Loucy (cell line): ENCODE measurements at regions not wholly inside any gene's neighbourhood (a gene's known extent, or its start where the extent isn't known, plus 50 kb on each side); places are given as distances from the start of the nearest gene placed in this dataset.
A peak's percentile ranks its signal among the peaks of the same experiment; 100 is the strongest.

ENCODE experiments used
- H2AFZ ChIP-seq: fragments of 200-600 bp; sonication (generic); 2 replicates; pipeline ENCODE4 v1.6.0; 2016; ENCODE audit warnings: antibody characterized with exemption, mild to moderate bottlenecking, low read length, moderate library complexity
- H3F3A ChIP-seq: fragments of 200-600 bp; 2 replicates; pipeline ENCODE4 v1.6.0; 2016; ENCODE audit warnings: antibody characterized with exemption, low read depth, mild to moderate bottlenecking
- H3K27me3 ChIP-seq: fragments of 200-600 bp; sonication (generic); 2 replicates; pipeline ENCODE4 v1.6.1; 2014; ENCODE audit warnings: low read length, mild to moderate bottlenecking; ENCODE audit not compliant: insufficient read depth, poor library complexity, severe bottlenecking
- H3K36me3 ChIP-seq: fragments of 200-600 bp; sonication (generic); 2 replicates; pipeline ENCODE4 v1.6.1; 2016; ENCODE audit warnings: low read length; ENCODE audit not compliant: insufficient read depth
- H3K4me1 ChIP-seq: fragments of 200-600 bp; sonication (generic); 2 replicates; pipeline ENCODE4 v1.5.1; 2014; ENCODE audit warnings: low read length, mild to moderate bottlenecking; ENCODE audit not compliant: insufficient read depth, poor library complexity, severe bottlenecking
- H3K4me2 ChIP-seq: fragments of 200-600 bp; sonication (generic); 2 replicates; pipeline ENCODE4 v1.6.0; 2014; ENCODE audit warnings: antibody characterized with exemption, low read length, low read depth, mild to moderate bottlenecking; ENCODE audit not compliant: poor library complexity, severe bottlenecking
- H3K4me3 ChIP-seq: fragments of 200-600 bp; sonication (generic); 2 replicates; pipeline ENCODE4 v1.5.1; 2014; ENCODE audit warnings: low read length, mild to moderate bottlenecking, mixed read lengths; ENCODE audit not compliant: poor library complexity, severe bottlenecking
- H3K79me2 ChIP-seq: fragments of 200-600 bp; sonication (generic); 2 replicates; pipeline ENCODE4 v1.6.1; 2014; ENCODE audit warnings: low read length; ENCODE audit not compliant: insufficient read depth
- H3K9ac ChIP-seq: fragments of 200-600 bp; sonication (generic); 2 replicates; pipeline ENCODE4 v1.6.0; 2014; ENCODE audit warnings: mild to moderate bottlenecking, low read depth, low read length, moderate library complexity; ENCODE audit not compliant: poor library complexity, severe bottlenecking
- H3K9me2 ChIP-seq: fragments of 200-600 bp; sonication (generic); replicated peaks from 2 replicates; pipeline ENCODE4 v1.6.1; 2016; ENCODE audit warnings: low read depth, low read length, mixed read lengths
- H3K9me3 ChIP-seq: fragments of 200-600 bp; sonication (generic); 2 replicates; pipeline ENCODE4 v1.6.1; 2014; ENCODE audit warnings: mild to moderate bottlenecking, antibody characterized with exemption, low read length, low read depth; ENCODE audit not compliant: insufficient read depth
- H4K20me1 ChIP-seq: fragments of 200-600 bp; sonication (generic); 2 replicates; pipeline ENCODE4 v1.6.0; 2014; ENCODE audit warnings: antibody characterized with exemption, low read length, mild to moderate bottlenecking; ENCODE audit not compliant: insufficient read depth, poor library complexity, severe bottlenecking
- EZH2phosphoT487 ChIP-seq: fragments of 200-600 bp; IDR thresholded peaks from 2 replicates; pipeline ENCODE4 v1.6.1; 2018; ENCODE audit warnings: antibody characterized with exemption, mild to moderate bottlenecking, moderate library complexity, borderline replicate concordance
- TF ChIP-seq, protein P1 (sequence below): fragments of 200-600 bp; sonication (generic); conservative IDR thresholded peaks from 2 replicates; pipeline ENCODE4 v1.5.1; 2014; ENCODE audit warnings: mild to moderate bottlenecking, antibody characterized with exemption, low read length

GRCh38 chr12:67422081-67422480, 152.9 kb downstream of the CAND1 start:
- Histone ChIP-seq H3K9me3 (no peaks in the 10 kb centered on the region), H3K36me3 (no peaks in the 10 kb centered on the region), H3K4me3 (no peak overlapping the region), H3K9me2 (no peaks in the 10 kb centered on the region), H4K20me1 (no peaks in the 10 kb centered on the region), H3F3A (no peaks in the 10 kb centered on the region), H3K27me3 (no peaks in the 10 kb centered on the region), H3K4me2 (no peak overlapping the region), H3K4me1 (no peaks in the 10 kb centered on the region), H3K9ac (no peak overlapping the region), H2AFZ (no peak overlapping the region), H3K79me2 (no peaks in the 10 kb centered on the region)
- no peak for TF ChIP-seq EZH2phosphoT487
- TF ChIP-seq, protein P1, sequence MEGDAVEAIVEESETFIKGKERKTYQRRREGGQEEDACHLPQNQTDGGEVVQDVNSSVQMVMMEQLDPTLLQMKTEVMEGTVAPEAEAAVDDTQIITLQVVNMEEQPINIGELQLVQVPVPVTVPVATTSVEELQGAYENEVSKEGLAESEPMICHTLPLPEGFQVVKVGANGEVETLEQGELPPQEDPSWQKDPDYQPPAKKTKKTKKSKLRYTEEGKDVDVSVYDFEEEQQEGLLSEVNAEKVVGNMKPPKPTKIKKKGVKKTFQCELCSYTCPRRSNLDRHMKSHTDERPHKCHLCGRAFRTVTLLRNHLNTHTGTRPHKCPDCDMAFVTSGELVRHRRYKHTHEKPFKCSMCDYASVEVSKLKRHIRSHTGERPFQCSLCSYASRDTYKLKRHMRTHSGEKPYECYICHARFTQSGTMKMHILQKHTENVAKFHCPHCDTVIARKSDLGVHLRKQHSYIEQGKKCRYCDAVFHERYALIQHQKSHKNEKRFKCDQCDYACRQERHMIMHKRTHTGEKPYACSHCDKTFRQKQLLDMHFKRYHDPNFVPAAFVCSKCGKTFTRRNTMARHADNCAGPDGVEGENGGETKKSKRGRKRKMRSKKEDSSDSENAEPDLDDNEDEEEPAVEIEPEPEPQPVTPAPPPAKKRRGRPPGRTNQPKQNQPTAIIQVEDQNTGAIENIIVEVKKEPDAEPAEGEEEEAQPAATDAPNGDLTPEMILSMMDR, result no peak

DNA sequence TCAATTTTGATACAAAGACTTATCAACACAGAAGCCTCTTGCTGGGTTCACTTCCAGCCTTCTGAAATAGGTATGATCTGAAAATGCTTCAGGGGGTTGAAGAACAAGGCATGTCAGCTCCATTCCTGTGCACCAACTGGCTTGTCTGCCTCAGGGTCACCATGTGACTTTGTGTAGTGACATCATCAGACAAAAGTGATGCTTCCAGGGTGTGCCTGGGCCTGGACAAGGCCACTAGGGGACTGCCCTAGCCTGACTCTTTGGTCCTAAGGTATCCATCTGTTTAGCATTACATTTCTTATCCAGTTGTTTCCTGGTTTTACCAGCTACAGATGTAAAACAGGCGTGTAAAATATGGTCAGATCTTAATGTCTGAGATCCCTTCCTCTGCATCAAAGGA, 155.6 kb downstream of the CAND1 start:
- Histone ChIP-seq H3K9me2 (no peaks in the 10 kb centered on the region), H3F3A (no peaks in the 10 kb centered on the region), H2AFZ (0 out of 2 replicates have a peak overlapping the region, but pooled peaks have one; percentile 10), H3K9ac (no peak overlapping the region), H4K20me1 (no peaks in the 10 kb centered on the region), H3K4me3 (no peak overlapping the region), H3K4me2 (no peak overlapping the region), H3K36me3 (no peaks in the 10 kb centered on the region), H3K27me3 (no peaks in the 10 kb centered on the region), H3K9me3 (no peaks in the 10 kb centered on the region), H3K79me2 (no peaks in the 10 kb centered on the region), H3K4me1 (no peaks in the 10 kb centered on the region)
- TF ChIP-seq, protein P1, result no peak
- TF ChIP-seq EZH2phosphoT487, result no peak

DNA sequence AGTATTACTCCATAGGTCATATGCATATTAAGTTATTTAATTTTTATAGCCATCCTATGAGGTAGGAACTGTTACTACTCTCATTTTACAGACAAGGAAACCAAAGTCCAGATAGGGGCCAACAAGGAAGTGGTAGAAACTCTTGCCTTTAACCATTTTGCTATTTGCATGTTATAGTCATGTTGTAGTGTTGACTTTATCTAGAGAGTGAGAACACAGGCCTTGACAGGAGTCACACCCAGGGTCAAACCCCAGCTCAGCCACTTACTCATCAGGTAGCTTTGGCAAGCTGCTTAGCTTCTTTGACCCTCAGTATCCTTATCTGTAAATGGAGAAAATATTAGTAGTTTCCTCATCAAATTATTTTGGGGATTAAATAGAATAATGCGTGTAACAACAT, 156.2 kb downstream of the CAND1 start:
- Histone ChIP-seq H3K4me1 (no peaks in the 10 kb centered on the region), H2AFZ (no peak overlapping the region), H3K27me3 (no peaks in the 10 kb centered on the region), H3K9me2 (no peaks in the 10 kb centered on the region), H3K9me3 (no peaks in the 10 kb centered on the region), H3K4me2 (no peak overlapping the region), H3K36me3 (no peaks in the 10 kb centered on the region), H3K79me2 (no peaks in the 10 kb centered on the region), H3F3A (no peaks in the 10 kb centered on the region), H3K4me3 (no peak overlapping the region), H3K9ac (no peak overlapping the region), H4K20me1 (no peaks in the 10 kb centered on the region)
- no peak for TF ChIP-seq EZH2phosphoT487
- TF ChIP-seq, protein P1, result no peak
